DND-41 (cell line): ENCODE measurements at regions not wholly inside any gene's neighbourhood (a gene's known extent, or its start where the extent isn't known, plus 50 kb on each side); places are given as distances from the start of the nearest gene placed in this dataset.

Experiments used
- CTCF ChIP-seq: IDR thresholded peaks from 2 replicates; pipeline ENCODE4 v1.5.1; 2012; ENCODE audit warnings: borderline replicate concordance, low read length, moderate library complexity, mild to moderate bottlenecking; ENCODE audit not compliant: poor library complexity, severe bottlenecking; ENCODE audit errors: extremely low read depth
- EZH2 ChIP-seq: IDR thresholded peaks from 3 replicates; pipeline ENCODE4 v1.6.1; 2012; ENCODE audit warnings: borderline replicate concordance, low read depth, mild to moderate bottlenecking, moderate library complexity, low read length, inconsistent platforms; ENCODE audit not compliant: severe bottlenecking

GRCh38 chr9:111161015-111161415 is 122.7 kb upstream of the LPAR1 start:
- no peak for TF ChIP-seq CTCF
- no peak for TF ChIP-seq EZH2
